Suprapubic skin (tissue), 4 donors: ENCODE measurements at regions not wholly inside any gene's neighbourhood (a gene's known extent, or its start where the extent isn't known, plus 50 kb on each side); places are given as distances from the start of the nearest gene placed in this dataset.

Experiments used
- DNase-seq, 2 donors: peaks; one replicate each; pipeline ENCODE4 v3.0.0-alpha.2; 2019; ENCODE audit warnings: low spot score in 2 of 2
- H3K27ac ChIP-seq: fragments of 200-600 bp; sonication (generic); one replicate; pipeline ENCODE4 v1.5.1; 2019
- H3K27me3 ChIP-seq: fragments of 200-600 bp; sonication (generic); one replicate; pipeline ENCODE4 v1.5.1; 2019
- H3K36me3 ChIP-seq: fragments of 200-600 bp; sonication (generic); one replicate; pipeline ENCODE4 v1.5.1; 2019
- H3K4me1 ChIP-seq: fragments of 200-600 bp; sonication (generic); one replicate; pipeline ENCODE4 v1.5.1; 2019
- H3K4me3 ChIP-seq: fragments of 200-600 bp; sonication (generic); one replicate; pipeline ENCODE4 v1.5.1; 2019; ENCODE audit warnings: mild to moderate bottlenecking
- H3K9me3 ChIP-seq: fragments of 200-600 bp; sonication (generic); one replicate; pipeline ENCODE4 v1.5.1; 2019
- EP300 ChIP-seq: sonication (generic); formaldehyde crosslinking; IDR thresholded peaks from one replicate; pipeline ENCODE4 v1.6.1; 2017; ENCODE audit warnings: antibody characterized with exemption
- POLR2A ChIP-seq, 2 donors: fragments of 450-650 bp; IDR thresholded peaks; one replicate each; pipeline ENCODE4 v1.6.1; 2017; ENCODE audit warnings: antibody characterized with exemption in 2 of 2, mild to moderate bottlenecking in 2 of 2, moderate library complexity in 2 of 2
- POLR2AphosphoS5 ChIP-seq, 3 donors: sonication (generic); formaldehyde crosslinking; IDR thresholded peaks; one replicate each; pipeline ENCODE4 v1.6.1; 2017; ENCODE audit warnings: antibody characterized with exemption in 3 of 3
- WGBS: methylation state at CpG from one replicate; pipeline ENCODE4 v1.1.5; 2018; 5-methylcytosine and 5-hydroxymethylcytosine counted together
- TF ChIP-seq, protein P1 (sequence below), 2 donors: fragments of 200-600 bp in 1 of 2; fragments of 450-650 bp in 1 of 2; sonication (generic) in 1 of 2; IDR thresholded peaks; one replicate each; pipeline ENCODE4 v1.5.1; 2016 to 2019; ENCODE audit warnings: antibody characterized with exemption in 2 of 2, mild to moderate bottlenecking in 1 of 2, moderate library complexity in 1 of 2

GRCh38 chr7:51471981-51472296 lies 155.3 kb upstream of the COBL start:
- Histone ChIP-seq H3K9me3 (no peaks in the 10 kb centered on the region), H3K4me3 (peak overlapping the region; percentile 3), H3K36me3 (no peaks in the 10 kb centered on the region), H3K27me3 (peaks cover 17% of the 10 kb centered on the region), H3K27ac (no peak overlapping the region), H3K4me1 (peaks cover 3% of the 10 kb centered on the region)
- DNase-seq = no peak
- 17% methylated on average over 11 of the region's 11 CpGs for WGBS
- no peak for TF ChIP-seq POLR2AphosphoS5 (IDR thresholded peaks at IDR 0.05)
- TF ChIP-seq, protein P1, sequence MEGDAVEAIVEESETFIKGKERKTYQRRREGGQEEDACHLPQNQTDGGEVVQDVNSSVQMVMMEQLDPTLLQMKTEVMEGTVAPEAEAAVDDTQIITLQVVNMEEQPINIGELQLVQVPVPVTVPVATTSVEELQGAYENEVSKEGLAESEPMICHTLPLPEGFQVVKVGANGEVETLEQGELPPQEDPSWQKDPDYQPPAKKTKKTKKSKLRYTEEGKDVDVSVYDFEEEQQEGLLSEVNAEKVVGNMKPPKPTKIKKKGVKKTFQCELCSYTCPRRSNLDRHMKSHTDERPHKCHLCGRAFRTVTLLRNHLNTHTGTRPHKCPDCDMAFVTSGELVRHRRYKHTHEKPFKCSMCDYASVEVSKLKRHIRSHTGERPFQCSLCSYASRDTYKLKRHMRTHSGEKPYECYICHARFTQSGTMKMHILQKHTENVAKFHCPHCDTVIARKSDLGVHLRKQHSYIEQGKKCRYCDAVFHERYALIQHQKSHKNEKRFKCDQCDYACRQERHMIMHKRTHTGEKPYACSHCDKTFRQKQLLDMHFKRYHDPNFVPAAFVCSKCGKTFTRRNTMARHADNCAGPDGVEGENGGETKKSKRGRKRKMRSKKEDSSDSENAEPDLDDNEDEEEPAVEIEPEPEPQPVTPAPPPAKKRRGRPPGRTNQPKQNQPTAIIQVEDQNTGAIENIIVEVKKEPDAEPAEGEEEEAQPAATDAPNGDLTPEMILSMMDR (IDR thresholded peaks at IDR 0.05) = no peak
- no peak for TF ChIP-seq EP300
- no peak for TF ChIP-seq POLR2A (IDR thresholded peaks at IDR 0.05)

DNA sequence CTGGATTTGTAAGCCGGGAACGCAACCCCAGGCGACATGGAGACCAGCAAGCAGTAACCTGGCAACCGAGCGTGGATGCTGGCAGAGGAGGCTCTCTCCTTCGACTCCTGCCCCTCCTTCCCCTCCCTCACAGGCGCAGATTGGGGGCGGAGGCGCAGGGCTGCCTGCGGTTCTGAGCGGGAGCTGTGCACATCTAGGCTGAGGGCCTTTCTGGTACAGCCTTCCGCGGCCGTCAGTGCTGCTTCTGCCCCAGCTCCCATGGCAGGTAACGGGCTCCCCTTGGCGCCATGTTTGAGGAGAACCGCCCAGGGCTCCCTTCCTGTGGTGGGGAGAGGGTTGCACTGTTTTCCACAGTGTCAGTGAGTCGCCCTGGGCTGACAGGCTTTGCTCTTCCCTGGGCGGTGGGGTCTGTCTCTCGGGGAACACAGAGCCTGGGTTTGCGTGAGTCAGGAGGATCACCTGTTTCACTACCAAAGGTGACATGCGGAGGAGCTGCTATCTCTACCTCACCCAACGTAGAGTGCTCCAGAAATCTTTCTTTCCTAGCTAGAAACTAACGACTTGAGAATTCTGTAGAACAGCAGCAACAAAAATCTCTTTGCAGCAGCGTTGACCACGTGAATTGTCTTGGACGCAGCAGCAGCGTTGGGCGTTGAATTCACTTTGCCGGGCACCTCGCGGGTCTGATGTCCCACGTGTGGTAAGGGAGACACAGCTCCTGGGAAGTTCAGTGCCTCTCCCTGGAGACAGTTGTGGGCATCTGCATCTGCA lies 154.8 kb upstream of the COBL start:
- Histone ChIP-seq H3K4me1 (peaks cover 3% of the 10 kb centered on the region), H3K27me3 (peaks cover 17% of the 10 kb centered on the region), H3K27ac (no peak overlapping the region), H3K4me3 (peak overlapping the region; percentile 3), H3K36me3 (no peaks in the 10 kb centered on the region), H3K9me3 (no peaks in the 10 kb centered on the region)
- 17% methylated on average over 22 of the region's 33 CpGs for WGBS
- DNase-seq = no peak
- TF ChIP-seq EP300 = no peak
- no peak for TF ChIP-seq POLR2A (IDR thresholded peaks at IDR 0.05)
- TF ChIP-seq, protein P1 (IDR thresholded peaks at IDR 0.05) = no peak
- no peak for TF ChIP-seq POLR2AphosphoS5 (IDR thresholded peaks at IDR 0.05)

GRCh38 chr7:51467384-51468017 lies 150.9 kb upstream of the COBL start:
- TF ChIP-seq EP300 (no peak), POLR2AphosphoS5 (IDR thresholded peaks at IDR 0.05) (no peak), POLR2A (IDR thresholded peaks at IDR 0.05) (no peak)
- TF ChIP-seq, protein P1 (IDR thresholded peaks at IDR 0.05) = no peak
- Histone ChIP-seq H3K9me3 (no peaks in the 10 kb centered on the region), H3K36me3 (no peaks in the 10 kb centered on the region), H3K27ac (no peak overlapping the region), H3K4me1 (peaks cover 3% of the 10 kb centered on the region), H3K4me3 (no peak overlapping the region), H3K27me3 (peaks cover 14% of the 10 kb centered on the region)
- no peak for DNase-seq
- 58% methylated on average over 2 of the region's 2 CpGs for WGBS

GRCh38 chr7:51459809-51460208 lies 143.2 kb upstream of the COBL start:
- no peak overlapping the region for H3K27ac ChIP-seq
- no peaks in the 10 kb centered on the region for H3K27me3 ChIP-seq
- no peaks in the 10 kb centered on the region for H3K4me1 ChIP-seq
- H3K36me3 ChIP-seq = no peaks in the 10 kb centered on the region
- H3K4me3 ChIP-seq = no peak overlapping the region
- DNase-seq = no peak
- 72% methylated on average over 4 of the region's 4 CpGs for WGBS
- H3K9me3 ChIP-seq = no peaks in the 10 kb centered on the region
- TF ChIP-seq, protein P1 (IDR thresholded peaks at IDR 0.05) = no peak
- TF ChIP-seq POLR2AphosphoS5 (IDR thresholded peaks at IDR 0.05) (no peak), POLR2A (IDR thresholded peaks at IDR 0.05) (no peak), EP300 (no peak)

GRCh38 chr7:51458693-51459092 lies 142.1 kb upstream of the COBL start:
- no peaks in the 10 kb centered on the region for H3K27me3 ChIP-seq
- WGBS = 90% methylated on average over 4 of the region's 4 CpGs
- H3K9me3 ChIP-seq = no peaks in the 10 kb centered on the region
- TF ChIP-seq POLR2AphosphoS5 (IDR thresholded peaks at IDR 0.05) (no peak), POLR2A (IDR thresholded peaks at IDR 0.05) (no peak), EP300 (no peak)
- TF ChIP-seq, protein P1 (IDR thresholded peaks at IDR 0.05) = no peak
- H3K4me3 ChIP-seq = no peak overlapping the region
- DNase-seq = no peak
- H3K36me3 ChIP-seq = no peaks in the 10 kb centered on the region
- no peaks in the 10 kb centered on the region for H3K4me1 ChIP-seq
- no peak overlapping the region for H3K27ac ChIP-seq
